MG63 (cell line): ENCODE measurements at regions not wholly inside any gene's neighbourhood (a gene's known extent, or its start where the extent isn't known, plus 50 kb on each side); places are given as distances from the start of the nearest gene placed in this dataset.

ENCODE experiments used
- DNase-seq: peaks from one replicate; pipeline ENCODE4 v3.0.0-alpha.2; 2020
- H3K27me3 ChIP-seq: fragments of 250-450 bp; sonication (Bioruptor Pico); 2 replicates; pipeline ENCODE4 v1.5.1; 2020; ENCODE audit warnings: mild to moderate bottlenecking, moderate library complexity
- H3K36me3 ChIP-seq: fragments of 250-450 bp; sonication (Bioruptor Pico); 2 replicates; pipeline ENCODE4 v1.5.1; 2020; ENCODE audit warnings: mild to moderate bottlenecking, moderate library complexity
- H3K4me3 ChIP-seq: fragments of 250-450 bp; sonication (Bioruptor Pico); 2 replicates; pipeline ENCODE4 v1.5.1; 2020; ENCODE audit warnings: mild to moderate bottlenecking, moderate library complexity
- H3K9me3 ChIP-seq: fragments of 250-450 bp; sonication (Bioruptor Pico); 2 replicates; pipeline ENCODE4 v1.5.1; 2020; ENCODE audit warnings: mild to moderate bottlenecking, moderate library complexity

- H3K9me3 ChIP-seq, result no peaks in the 10 kb centered on the region
- H3K36me3 ChIP-seq, result no peaks in the 10 kb centered on the region
- no peaks in the 10 kb centered on the region for H3K27me3 ChIP-seq
- no peak for DNase-seq
- H3K4me3 ChIP-seq, result no peak overlapping the region
These were observed 367.6 kb upstream of the MKI67 start for GRCh38 chr10:128493811-128494210.

- Histone ChIP-seq H3K9me3 (no peaks in the 10 kb centered on the region), H3K4me3 (no peak overlapping the region), H3K36me3 (no peaks in the 10 kb centered on the region), H3K27me3 (no peaks in the 10 kb centered on the region)
- DNase-seq, result no peak
These were observed 368.4 kb upstream of the MKI67 start for GRCh38 chr10:128494665-128495064.

- no peaks in the 10 kb centered on the region for H3K36me3 ChIP-seq
- no peaks in the 10 kb centered on the region for H3K9me3 ChIP-seq
- no peak for DNase-seq
- no peaks in the 10 kb centered on the region for H3K27me3 ChIP-seq
- H3K4me3 ChIP-seq, result no peak overlapping the region
These were observed 371.6 kb upstream of the MKI67 start for GRCh38 chr10:128497660-128498377.

GRCh38 chr10:128498378-128498730 is 372.1 kb upstream of the MKI67 start:
- no peak for DNase-seq
- Histone ChIP-seq H3K9me3 (no peaks in the 10 kb centered on the region), H3K36me3 (no peaks in the 10 kb centered on the region), H3K27me3 (no peaks in the 10 kb centered on the region), H3K4me3 (no peak overlapping the region)

GRCh38 chr10:128498746-128499145 is 372.5 kb upstream of the MKI67 start:
- no peaks in the 10 kb centered on the region for H3K36me3 ChIP-seq
- H3K9me3 ChIP-seq, result no peaks in the 10 kb centered on the region
- H3K4me3 ChIP-seq, result no peak overlapping the region
- no peak for DNase-seq
- H3K27me3 ChIP-seq, result no peaks in the 10 kb centered on the region

- no peak for DNase-seq
- Histone ChIP-seq H3K4me3 (no peak overlapping the region), H3K27me3 (no peaks in the 10 kb centered on the region), H3K9me3 (no peaks in the 10 kb centered on the region), H3K36me3 (no peaks in the 10 kb centered on the region)
These were observed 373.3 kb upstream of the MKI67 start for GRCh38 chr10:128499486-128499885.

- Histone ChIP-seq H3K36me3 (no peaks in the 10 kb centered on the region), H3K4me3 (no peak overlapping the region), H3K9me3 (no peaks in the 10 kb centered on the region), H3K27me3 (no peaks in the 10 kb centered on the region)
- no peak for DNase-seq
These were observed 373.7 kb upstream of the MKI67 start for GRCh38 chr10:128499956-128500355.

GRCh38 chr10:128500642-128501041 is 374.4 kb upstream of the MKI67 start:
- no peak overlapping the region for H3K4me3 ChIP-seq
- no peak for DNase-seq

GRCh38 chr10:128505346-128505745 is 379.1 kb upstream of the MKI67 start:
- H3K9me3 ChIP-seq, result no peaks in the 10 kb centered on the region

More at GRCh38 chr10:128500642-128501041, 374.4 kb upstream of the MKI67 start:
- H3K27me3 ChIP-seq, result 0 out of 2 replicates have a peak, but pooled peaks cover 3% of the 10 kb centered on the region
- H3K9me3 ChIP-seq, result no peaks in the 10 kb centered on the region
- H3K36me3 ChIP-seq, result no peaks in the 10 kb centered on the region

GRCh38 chr10:128506423-128506822 is 380.2 kb upstream of the MKI67 start:
- Histone ChIP-seq H3K9me3 (no peaks in the 10 kb centered on the region), H3K27me3 (peaks cover 3% of the 10 kb centered on the region; the same call in 1 of the 2 replicates), H3K4me3 (no peak overlapping the region), H3K36me3 (no peaks in the 10 kb centered on the region)
- DNase-seq, result no peak

More at GRCh38 chr10:128505346-128505745, 379.1 kb upstream of the MKI67 start:
- Histone ChIP-seq H3K36me3 (no peaks in the 10 kb centered on the region), H3K27me3 (peaks cover 3% of the 10 kb centered on the region; the same call in 1 of the 2 replicates), H3K4me3 (no peak overlapping the region)
- DNase-seq, result no peak

- DNase-seq, result no peak
- Histone ChIP-seq H3K9me3 (no peaks in the 10 kb centered on the region), H3K36me3 (no peaks in the 10 kb centered on the region), H3K27me3 (peaks cover 3% of the 10 kb centered on the region; the same call in 1 of the 2 replicates), H3K4me3 (no peak overlapping the region)
These were observed 380.8 kb upstream of the MKI67 start for GRCh38 chr10:128507066-128507465.

- no peak for DNase-seq
- H3K27me3 ChIP-seq, result no peaks in the 10 kb centered on the region; the same call in 1 of the 2 replicates
- no peaks in the 10 kb centered on the region for H3K36me3 ChIP-seq
- H3K4me3 ChIP-seq, result no peak overlapping the region
- H3K9me3 ChIP-seq, result no peaks in the 10 kb centered on the region
These were observed 385.1 kb upstream of the MKI67 start for GRCh38 chr10:128511284-128511683.

- Histone ChIP-seq H3K9me3 (no peaks in the 10 kb centered on the region), H3K36me3 (no peaks in the 10 kb centered on the region), H3K4me3 (no peak overlapping the region), H3K27me3 (no peaks in the 10 kb centered on the region)
- DNase-seq, result no peak
These were observed 386.5 kb upstream of the MKI67 start for GRCh38 chr10:128512767-128513166.

GRCh38 chr10:128514536-128514935 is 388.3 kb upstream of the MKI67 start:
- H3K4me3 ChIP-seq, result no peak overlapping the region
- H3K9me3 ChIP-seq, result no peaks in the 10 kb centered on the region

GRCh38 chr10:128516180-128516579 is 390.0 kb upstream of the MKI67 start:
- Histone ChIP-seq H3K9me3 (no peaks in the 10 kb centered on the region), H3K36me3 (no peaks in the 10 kb centered on the region), H3K27me3 (no peaks in the 10 kb centered on the region), H3K4me3 (no peak overlapping the region)
- no peak for DNase-seq

More at GRCh38 chr10:128514536-128514935, 388.3 kb upstream of the MKI67 start:
- no peak for DNase-seq
- no peaks in the 10 kb centered on the region for H3K27me3 ChIP-seq
- H3K36me3 ChIP-seq, result no peaks in the 10 kb centered on the region

- DNase-seq, result no peak
- Histone ChIP-seq H3K27me3 (no peaks in the 10 kb centered on the region), H3K9me3 (no peaks in the 10 kb centered on the region)
These were observed 390.9 kb upstream of the MKI67 start for GRCh38 chr10:128517167-128517566.

GRCh38 chr10:128518000-128518399 is 391.8 kb upstream of the MKI67 start:
- H3K36me3 ChIP-seq, result no peaks in the 10 kb centered on the region
- H3K27me3 ChIP-seq, result no peaks in the 10 kb centered on the region
- DNase-seq, result no peak
- H3K4me3 ChIP-seq, result no peak overlapping the region
- H3K9me3 ChIP-seq, result no peaks in the 10 kb centered on the region

More at GRCh38 chr10:128517167-128517566, 390.9 kb upstream of the MKI67 start:
- no peaks in the 10 kb centered on the region for H3K36me3 ChIP-seq
- H3K4me3 ChIP-seq, result no peak overlapping the region

GRCh38 chr10:128519581-128519980 is 393.4 kb upstream of the MKI67 start:
- Histone ChIP-seq H3K9me3 (no peaks in the 10 kb centered on the region), H3K27me3 (no peaks in the 10 kb centered on the region), H3K4me3 (no peak overlapping the region), H3K36me3 (no peaks in the 10 kb centered on the region)
- DNase-seq, result peak; percentile 41
